ENCODE measurements at regions not wholly inside any gene's neighbourhood (a gene's known extent, or its start where the extent isn't known, plus 50 kb on each side); places are given as distances from the start of the nearest gene placed in this dataset.
A peak's percentile ranks its signal among the peaks of the same experiment; 100 is the strongest.
"Not testable (repeated sequence)": the region's sequence is repeated elsewhere in the genome, so short reads cannot be mapped to it uniquely, and the experiment has no call there.

DNA sequence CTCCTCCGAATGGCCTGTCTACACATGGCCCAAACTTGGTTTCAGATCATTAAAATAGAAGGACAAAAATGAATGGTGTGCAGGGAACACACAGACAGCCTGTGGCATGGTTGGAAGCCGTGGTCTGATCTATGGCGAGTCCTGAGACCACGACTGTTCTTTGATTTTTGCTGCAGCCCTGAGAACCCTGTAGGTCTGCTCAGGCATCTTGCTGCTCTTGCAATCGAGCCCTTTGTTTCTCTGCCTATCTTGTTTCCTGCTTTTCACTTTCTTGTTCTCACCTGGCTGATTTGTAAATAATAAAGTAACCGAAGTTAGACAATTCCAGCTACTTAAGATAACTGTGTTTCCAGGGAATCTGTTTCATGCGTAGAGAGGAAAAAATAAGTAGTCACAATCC is 54.1 kb upstream of the NBPF9 start:
- DNase-seq: not testable (repeated sequence)

DNA sequence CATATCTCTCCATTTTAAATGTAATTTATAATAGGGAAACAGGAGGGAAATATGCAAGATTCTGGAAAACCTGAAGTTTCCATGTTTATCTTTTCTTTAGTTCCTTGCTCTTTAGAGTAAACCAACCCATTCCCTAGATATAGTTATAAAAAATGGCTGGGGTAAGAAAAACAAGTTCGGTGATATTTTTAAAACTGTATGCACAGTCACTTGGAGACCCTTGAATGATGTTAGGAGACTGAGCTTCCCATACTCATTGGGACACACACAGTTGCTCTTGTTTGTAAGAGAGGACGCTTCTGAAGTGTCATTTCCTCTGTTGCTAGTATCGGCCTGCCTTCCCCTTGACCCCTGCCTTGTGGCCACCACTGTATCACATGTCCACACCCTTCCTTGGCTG is 55.0 kb upstream of the NBPF9 start:
- DNase-seq: not testable (repeated sequence)

DNA sequence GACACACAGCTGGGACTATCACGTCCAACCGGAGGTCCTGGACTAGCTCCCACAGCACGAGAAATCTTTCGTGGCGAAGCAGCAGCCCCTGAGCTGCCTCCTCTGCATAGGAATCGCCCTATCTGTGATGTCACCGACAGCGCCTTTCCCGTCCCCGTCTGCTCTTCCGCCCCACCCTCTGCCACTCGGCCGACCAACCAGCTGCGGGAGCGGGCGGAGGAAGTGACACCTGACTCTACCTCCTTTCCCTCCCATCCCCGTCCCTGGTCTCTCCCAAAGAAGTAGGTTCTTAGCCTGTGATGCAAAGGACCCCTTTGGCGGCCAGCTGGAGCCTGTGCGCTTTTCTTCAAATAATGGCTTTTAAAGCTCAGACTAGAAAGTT is 59.7 kb upstream of the NBPF9 start:
- DNase-seq: not testable (repeated sequence)

DNA sequence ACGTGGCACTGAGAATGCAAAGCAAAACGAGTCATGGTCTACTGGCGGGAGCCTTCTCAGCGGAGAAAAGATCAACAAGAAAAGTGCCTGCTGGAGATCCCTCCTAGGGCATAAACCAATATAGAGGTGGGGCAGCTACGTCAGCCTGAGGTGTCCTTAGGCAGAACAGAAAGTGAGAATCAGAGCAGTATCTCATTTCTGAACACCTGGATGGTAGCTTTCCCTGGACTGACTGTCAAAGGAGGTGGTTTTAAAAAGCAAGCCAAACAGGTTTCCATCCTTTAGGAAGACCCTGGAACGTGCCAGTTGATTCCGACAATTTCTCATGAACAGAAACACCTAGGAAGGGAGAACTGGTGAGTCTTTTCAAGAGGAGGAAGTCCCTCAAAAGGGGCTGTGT is 71.4 kb upstream of the NBPF9 start:
- DNase-seq: not testable (repeated sequence)

DNA sequence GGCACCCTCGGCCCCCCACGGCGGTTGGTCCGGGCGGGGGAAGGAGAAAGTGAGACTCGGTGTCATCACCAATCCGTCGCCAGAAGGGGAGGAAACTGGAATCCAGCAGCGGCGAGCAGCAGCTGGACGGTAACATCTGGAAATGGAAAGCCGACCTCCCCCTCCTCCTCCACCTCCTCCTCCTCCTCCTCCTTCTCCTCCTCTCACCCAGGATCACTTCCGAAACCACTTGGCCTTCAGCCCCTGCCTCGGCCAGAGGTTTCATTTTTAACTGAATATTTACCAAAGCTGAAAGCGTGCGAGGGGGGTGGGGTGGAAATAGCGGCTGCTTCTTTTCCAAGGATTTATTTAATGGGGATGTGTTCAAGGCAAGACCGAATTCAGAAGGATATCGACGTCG is 72.5 kb upstream of the NBPF9 start:
- DNase-seq: peak in 1 of 2 experiments; percentile 11

DNA sequence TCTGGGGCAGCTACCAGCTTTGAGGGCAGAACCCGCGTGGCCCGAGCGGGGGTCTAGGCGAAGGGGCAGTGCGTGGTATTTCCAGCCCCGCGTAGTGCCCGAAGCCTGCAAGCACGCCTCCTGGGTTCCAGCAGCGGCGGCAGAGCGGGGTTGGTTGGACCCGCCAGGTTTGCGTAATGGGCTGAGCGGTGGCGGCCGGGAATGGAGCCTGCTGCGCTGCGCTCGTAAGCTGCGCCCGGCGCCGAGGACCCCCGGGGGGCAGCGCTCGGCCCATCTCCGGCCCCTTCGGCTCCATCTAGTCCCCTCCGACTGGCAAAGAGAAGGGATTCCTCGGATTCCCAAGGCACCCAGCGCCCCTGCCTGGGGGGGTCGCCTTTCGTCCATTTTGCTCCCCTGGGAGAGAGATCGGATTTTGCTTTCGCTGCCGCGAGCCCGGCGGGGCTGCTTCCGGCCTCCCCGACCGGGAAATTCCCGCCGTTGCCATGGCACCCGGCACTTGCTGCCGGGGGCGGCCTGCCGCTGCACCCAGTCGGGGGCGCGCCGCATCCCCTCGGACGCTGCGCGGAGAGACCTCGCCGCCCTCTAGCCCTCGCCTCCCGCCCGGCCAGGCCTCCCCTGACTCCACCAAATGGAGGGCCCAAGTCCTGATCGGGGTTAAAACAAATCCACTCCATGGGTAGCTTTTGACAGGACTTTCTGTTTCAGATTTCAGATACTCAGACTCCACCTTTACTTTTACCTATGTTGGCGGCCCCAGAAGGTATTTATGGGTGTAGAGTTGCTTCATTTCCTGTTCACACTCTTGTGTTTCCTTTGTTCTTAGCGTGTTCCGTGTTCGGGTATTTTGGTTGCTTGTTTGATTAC is 73.3 kb upstream of the NBPF9 start:
- peak; percentile 59 to 67 for DNase-seq

GRCh38 chr1:149190742-149191141 is 87.4 kb upstream of the NBPF9 start:
- not testable (repeated sequence) for DNase-seq

DNA sequence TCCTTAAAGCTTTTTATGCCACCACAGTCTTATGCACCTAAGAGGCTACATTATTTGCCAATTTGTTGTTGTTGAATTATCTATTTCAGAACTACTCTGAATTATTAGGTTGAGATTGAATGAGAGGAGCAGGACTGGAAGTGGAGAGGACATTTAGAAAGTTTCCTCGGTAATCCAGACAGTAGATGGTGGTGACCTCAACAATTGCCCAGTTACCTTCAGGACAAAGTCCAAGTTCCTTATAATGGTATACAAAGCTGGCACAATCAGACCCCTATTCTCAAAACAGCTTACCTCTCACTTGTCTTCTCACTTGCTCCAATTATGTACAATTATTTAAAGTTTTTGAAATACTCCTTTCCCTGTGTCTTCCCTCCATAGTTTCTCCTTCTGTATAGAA is 93.3 kb upstream of the NBPF9 start:
- DNase-seq: not testable (repeated sequence)

DNA sequence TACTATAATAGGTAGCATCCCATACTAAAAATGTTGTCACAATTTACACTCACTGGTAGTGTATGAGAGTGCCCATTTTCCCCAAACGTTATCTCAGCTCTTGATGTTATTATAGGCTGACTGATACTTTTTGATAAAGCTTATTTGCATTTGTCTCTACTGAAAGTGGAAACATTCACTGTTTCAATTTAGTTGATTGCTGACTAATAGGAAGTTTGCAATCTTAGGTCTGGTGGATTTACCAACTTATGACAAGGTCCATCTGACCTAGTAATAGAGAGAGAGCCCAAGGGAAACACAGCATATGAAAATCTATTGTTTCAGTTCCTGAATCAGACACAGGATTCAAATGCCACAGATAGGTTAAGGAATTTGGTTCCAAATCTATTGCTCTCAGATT is 97.2 kb upstream of the NBPF9 start:
- DNase-seq: not testable (repeated sequence)

GRCh38 chr1:149202283-149202682 is 98.9 kb upstream of the NBPF9 start:
- not testable (repeated sequence) for DNase-seq

GRCh38 chr1:149204396-149204795 is 101.0 kb upstream of the NBPF9 start:
- not testable (repeated sequence) for DNase-seq

DNA sequence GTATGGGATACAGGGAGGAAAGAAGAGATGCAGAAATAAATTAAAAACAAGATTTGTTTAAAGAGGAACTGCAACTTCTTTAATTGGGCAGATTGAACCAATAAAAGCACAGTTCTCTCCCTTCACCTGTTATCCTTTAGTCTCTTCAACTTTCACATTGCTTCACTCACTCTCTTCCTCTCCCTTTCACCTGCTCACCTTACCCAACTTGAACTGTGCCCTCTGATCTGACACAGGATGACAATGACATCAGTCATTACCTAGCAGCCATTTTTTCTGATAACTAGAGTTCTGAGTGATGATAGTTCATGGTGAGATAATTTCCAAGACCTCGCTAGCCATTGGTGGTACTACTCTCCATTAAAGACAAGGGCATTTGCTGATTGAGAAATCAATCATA is 105.5 kb upstream of the NBPF9 start:
- not testable (repeated sequence) for DNase-seq

GRCh38 chr1:149211757-149212420 is 108.5 kb upstream of the NBPF9 start:
- DNase-seq: not testable (repeated sequence)

DNA sequence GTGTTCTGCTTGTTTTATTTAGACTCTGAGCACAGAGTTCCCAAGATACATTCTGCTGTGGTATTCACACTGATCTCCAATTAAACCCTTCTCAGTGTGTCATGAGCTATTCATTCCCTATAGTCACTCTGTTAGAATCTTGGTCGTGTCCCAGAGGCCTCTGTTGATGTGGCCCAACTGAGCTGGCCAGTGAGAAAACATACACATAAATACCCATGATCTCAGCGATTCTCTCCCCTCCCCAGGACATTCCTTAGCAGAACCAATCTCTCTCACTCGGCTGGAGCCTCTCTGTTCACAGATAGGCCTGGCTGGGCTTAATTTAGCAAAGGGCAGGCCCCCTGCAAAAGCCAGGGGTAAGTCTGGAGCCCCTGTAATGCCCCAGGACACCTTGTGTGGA is 109.6 kb upstream of the NBPF9 start:
- not testable (repeated sequence) for DNase-seq

DNA sequence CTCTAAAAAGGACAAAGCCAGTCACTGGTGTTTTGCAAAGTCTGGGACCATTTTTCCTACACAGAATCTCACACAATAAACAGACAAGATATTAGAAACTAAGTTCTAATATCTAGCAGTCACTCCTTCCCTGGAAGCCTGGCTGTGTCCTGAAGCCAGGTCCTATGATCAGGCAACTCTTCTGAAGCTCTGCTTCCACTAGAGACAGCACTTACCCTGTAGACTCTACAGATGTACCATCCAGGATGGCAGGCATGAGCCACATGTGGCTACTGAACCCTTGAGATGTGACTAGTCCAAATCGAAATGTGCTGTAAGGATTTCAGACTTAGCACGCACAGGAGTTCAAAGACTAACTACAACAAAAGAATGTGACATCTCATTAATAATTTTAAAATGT is 110.3 kb upstream of the NBPF9 start:
- not testable (repeated sequence) for DNase-seq

DNA sequence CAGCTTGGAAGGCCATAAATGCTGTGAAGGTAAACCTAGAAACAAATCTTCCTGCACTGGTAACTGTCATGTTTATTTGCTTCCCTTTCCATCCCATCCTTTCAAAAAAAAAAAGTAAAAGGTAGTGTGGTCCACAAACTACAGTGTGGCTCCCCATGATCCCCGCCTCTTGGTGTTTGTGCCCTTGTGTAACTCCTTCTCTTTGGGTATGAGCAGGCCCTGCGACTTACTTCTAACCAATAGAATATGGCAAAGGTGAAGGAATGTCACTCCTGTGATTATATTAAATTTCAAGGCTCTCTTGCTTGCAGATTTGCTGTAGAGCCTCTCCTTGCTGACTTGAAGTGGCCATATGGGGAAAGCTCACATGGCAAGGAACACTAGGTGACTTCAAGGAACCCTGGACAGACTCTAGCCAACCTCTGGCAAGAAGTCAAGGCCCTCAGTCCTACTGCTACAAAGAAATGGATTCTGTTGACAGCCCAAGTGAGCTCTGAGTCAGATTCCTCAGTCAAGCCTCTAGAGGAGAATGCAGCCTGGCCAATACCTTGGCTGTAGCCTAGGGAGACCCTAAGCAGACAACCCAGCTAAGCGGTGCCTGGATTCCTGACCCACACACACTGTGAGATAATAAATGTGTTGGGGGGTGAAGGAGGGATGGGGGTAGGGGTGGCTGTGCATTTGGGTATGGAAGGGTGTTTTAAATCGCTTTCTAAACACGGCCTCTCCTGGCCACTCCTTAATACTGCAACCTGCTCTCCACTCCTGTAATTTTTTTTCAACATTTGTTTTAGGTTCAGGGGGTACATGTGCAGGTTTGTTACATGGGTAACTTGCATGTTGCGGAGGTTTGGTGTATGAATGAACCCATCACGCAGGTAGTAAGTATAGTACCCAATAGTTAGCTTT is 115.0 kb upstream of the NBPF9 start:
- not testable (repeated sequence) for DNase-seq

- not testable (repeated sequence) for DNase-seq
Measured at GRCh38 chr1:149219539-149219938, 116.2 kb upstream of the NBPF9 start.

DNA sequence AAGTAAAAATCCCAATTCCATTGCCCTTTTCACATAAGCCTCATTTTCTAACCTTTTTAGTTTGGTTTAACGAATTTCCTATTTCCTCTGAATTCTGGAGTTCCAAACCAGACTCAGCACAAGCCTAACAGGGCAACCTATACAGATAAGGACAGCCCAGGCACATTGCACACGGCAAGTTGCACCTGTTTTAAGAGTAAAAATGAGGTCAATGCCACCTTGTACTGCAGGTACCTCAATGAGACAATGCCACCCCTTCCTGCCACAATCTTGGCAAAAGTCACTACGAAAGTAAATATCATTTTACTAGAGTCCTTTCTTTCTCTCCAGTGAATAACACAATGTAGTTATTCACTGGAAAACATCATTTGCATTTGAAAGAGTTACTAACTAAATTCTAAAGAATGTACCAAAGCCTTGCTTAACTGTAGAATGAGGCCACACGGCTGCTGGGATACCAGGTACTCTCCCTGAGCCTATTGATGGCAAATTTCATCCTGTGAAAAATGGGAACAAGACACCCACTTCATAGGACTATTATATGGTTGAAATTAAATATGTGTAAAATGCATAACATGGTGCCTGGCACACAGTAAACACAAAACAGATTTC is 117.2 kb upstream of the NBPF9 start:
- DNase-seq: not testable (repeated sequence)

- not testable (repeated sequence) for DNase-seq
Measured at GRCh38 chr1:149227933-149228665, 124.7 kb upstream of the NBPF9 start.

GRCh38 chr1:149228672-149229585 is 125.6 kb upstream of the NBPF9 start:
- not testable (repeated sequence) for DNase-seq

GRCh38 chr1:149229813-149230212 is 126.5 kb upstream of the NBPF9 start:
- DNase-seq: not testable (repeated sequence)

Measured in activated CD4-positive, alpha-beta T cell treated with anti-CD3 and anti-CD28 coated beads, Interleukin-2, amount 50 U/mL, for 48 hours (primary cell).